H9 (cell line): ENCODE measurements at regions not wholly inside any gene's neighbourhood (a gene's known extent, or its start where the extent isn't known, plus 50 kb on each side); places are given as distances from the start of the nearest gene placed in this dataset.

Experiments used
- DNase-seq: peaks from one replicate; pipeline ENCODE4 v3.0.0-alpha.2; 2017
- H2AFZ ChIP-seq: one replicate; pipeline ENCODE4 v1.6.1; 2013; ENCODE audit warnings: mild to moderate bottlenecking, low read length, control low read depth, moderate library complexity
- H2AK5ac ChIP-seq: 2 replicates; pipeline ENCODE4 v1.6.1; 2013; ENCODE audit warnings: low read length, control low read depth, mixed read lengths; ENCODE audit not compliant: insufficient read length
- H2BK120ac ChIP-seq: one replicate; pipeline ENCODE4 v1.6.1; 2013; ENCODE audit warnings: low read depth, mild to moderate bottlenecking, low read length, control low read depth, inconsistent platforms; ENCODE audit not compliant: poor library complexity, severe bottlenecking
- H2BK12ac ChIP-seq: 2 replicates; pipeline ENCODE4 v1.6.1; 2013; ENCODE audit warnings: low read length, control low read depth, mixed read lengths, low read depth; ENCODE audit not compliant: insufficient read length
- H2BK15ac ChIP-seq: 2 replicates; pipeline ENCODE4 v1.6.1; 2013; ENCODE audit warnings: low read depth, low read length, control low read depth
- H2BK20ac ChIP-seq: one replicate; pipeline ENCODE4 v1.6.1; 2013; ENCODE audit warnings: low read depth, mild to moderate bottlenecking, low read length, control low read depth, inconsistent platforms; ENCODE audit not compliant: poor library complexity, severe bottlenecking
- H2BK5ac ChIP-seq: 2 replicates; pipeline ENCODE4 v1.6.1; 2013; ENCODE audit warnings: low read length, control low read depth, mixed read lengths; ENCODE audit not compliant: insufficient read length
- H3K14ac ChIP-seq: 2 replicates; pipeline ENCODE4 v1.6.1; 2013; ENCODE audit warnings: low read length, control low read depth; ENCODE audit not compliant: insufficient read depth
- H3K18ac ChIP-seq: 2 replicates; pipeline ENCODE4 v1.6.1; 2013; ENCODE audit warnings: low read depth, mild to moderate bottlenecking, mixed read lengths, low read length, control low read depth; ENCODE audit not compliant: insufficient read length
- H3K23ac ChIP-seq: 2 replicates; pipeline ENCODE4 v1.6.1; 2013; ENCODE audit warnings: low read length, control low read depth, mixed read lengths, low read depth; ENCODE audit not compliant: insufficient read length
- H3K23me2 ChIP-seq: 2 replicates; pipeline ENCODE4 v1.6.1; 2013; ENCODE audit warnings: low read depth, mild to moderate bottlenecking, mixed read lengths, low read length, control low read depth; ENCODE audit not compliant: insufficient read length, poor library complexity, severe bottlenecking
- H3K27ac ChIP-seq: 2 replicates; pipeline ENCODE4 v1.5.1; 2013; ENCODE audit warnings: low read length, control low read depth, mixed read lengths, low read depth; ENCODE audit not compliant: insufficient read length
- H3K27me3 ChIP-seq: 2 replicates; pipeline ENCODE4 v1.6.1; 2013; ENCODE audit warnings: low read length, control low read depth, inconsistent platforms; ENCODE audit not compliant: insufficient read depth
- H3K4ac ChIP-seq: 2 replicates; pipeline ENCODE4 v1.6.1; 2013; ENCODE audit warnings: low read depth, mild to moderate bottlenecking, control low read depth, inconsistent platforms, low read length, moderate library complexity
- H3K4me1 ChIP-seq: 2 replicates; pipeline ENCODE4 v1.6.1; 2013; ENCODE audit warnings: low read length, control low read depth, inconsistent platforms; ENCODE audit not compliant: insufficient read depth
- H3K4me2 ChIP-seq: 2 replicates; pipeline ENCODE4 v1.6.1; 2013; ENCODE audit warnings: low read length, control low read depth, mixed read lengths; ENCODE audit not compliant: insufficient read length, insufficient read depth
- H3K56ac ChIP-seq: 2 replicates; pipeline ENCODE4 v1.6.1; 2013; ENCODE audit warnings: low read depth, mild to moderate bottlenecking, mixed read lengths, low read length, control low read depth; ENCODE audit not compliant: insufficient read length
- H3K79me1 ChIP-seq: 2 replicates; pipeline ENCODE4 v1.6.1; 2013; ENCODE audit warnings: low read depth, mild to moderate bottlenecking, moderate library complexity, low read length, control low read depth, inconsistent platforms; ENCODE audit not compliant: insufficient read depth, poor library complexity, severe bottlenecking
- H3K79me2 ChIP-seq: 2 replicates; pipeline ENCODE4 v1.6.1; 2013; ENCODE audit warnings: low read length, control low read depth, inconsistent platforms; ENCODE audit not compliant: insufficient read depth
- H3K9ac ChIP-seq: 2 replicates; pipeline ENCODE4 v1.6.1; 2013; ENCODE audit warnings: low read length, control low read depth, mixed read lengths; ENCODE audit not compliant: insufficient read length; ENCODE audit errors: extremely low read depth
- H3K9me3 ChIP-seq: one replicate; pipeline ENCODE4 v1.6.1; 2013; ENCODE audit warnings: low read depth, low read length, inconsistent platforms; ENCODE audit not compliant: control insufficient read depth
- H3T11ph ChIP-seq: one replicate; pipeline ENCODE4 v1.6.1; 2013; ENCODE audit warnings: mild to moderate bottlenecking, low read length, control low read depth, inconsistent platforms
- H4K20me1 ChIP-seq: one replicate; pipeline ENCODE4 v1.6.1; 2013; ENCODE audit not compliant: control insufficient read depth, insufficient read length, insufficient read depth
- H4K5ac ChIP-seq: 2 replicates; pipeline ENCODE4 v1.6.1; 2013; ENCODE audit warnings: low read depth, mild to moderate bottlenecking, mixed read lengths, low read length, control low read depth; ENCODE audit not compliant: insufficient read length
- H4K8ac ChIP-seq: replicated peaks from 2 replicates; pipeline ENCODE4 v1.6.1; 2013; ENCODE audit warnings: low read length, control low read depth, mixed read lengths, low read depth; ENCODE audit not compliant: insufficient read length
- H4K91ac ChIP-seq: 2 replicates; pipeline ENCODE4 v1.6.1; 2013; ENCODE audit warnings: low read depth, mild to moderate bottlenecking, moderate library complexity, mixed read lengths, low read length, control low read depth; ENCODE audit not compliant: insufficient read length
- H3K27ac Mint-ChIP-seq, 3 experiments: 2 replicates in 2 of 3; 3 replicates in 1 of 3; pipeline ENCODE4 v1.8.0; 2020 to 2021; ENCODE audit warnings: mixed read lengths in 3 of 3, mild to moderate bottlenecking in 1 of 3, moderate library complexity in 1 of 3
- H3K27me3 Mint-ChIP-seq: 2 replicates; pipeline ENCODE4 v1.8.0; 2021; ENCODE audit warnings: low read depth, mild to moderate bottlenecking, moderate library complexity, mixed read lengths
- H3K36me3 Mint-ChIP-seq, 3 experiments: 2 replicates in 2 of 3; 3 replicates in 1 of 3; pipeline ENCODE4 v1.8.0; 2020 to 2021; ENCODE audit warnings: low read depth in 3 of 3, mixed read lengths in 3 of 3; ENCODE audit not compliant: insufficient read depth in 1 of 3
- H3K4me1 Mint-ChIP-seq, 2 experiments: 2 replicates each; pipeline ENCODE4 v1.8.0; 2020; ENCODE audit warnings: mixed read lengths in 2 of 2
- H3K4me3 Mint-ChIP-seq, 2 experiments: 2 replicates in 1 of 2; 3 replicates in 1 of 2; pipeline ENCODE4 v1.8.0; 2020 to 2021; ENCODE audit warnings: mild to moderate bottlenecking in 2 of 2, mixed read lengths in 2 of 2, moderate library complexity in 1 of 2
- H3K9me3 Mint-ChIP-seq, 2 experiments: 2 replicates in 1 of 2; 3 replicates in 1 of 2; pipeline ENCODE4 v1.8.0; 2020; ENCODE audit warnings: mild to moderate bottlenecking in 2 of 2, mixed read lengths in 2 of 2, moderate library complexity in 1 of 2
- CTCF ChIP-seq: fragments of 200-600 bp; sonication (generic); conservative IDR thresholded peaks from 3 replicates; pipeline ENCODE4 v1.8.0; 2021; ENCODE audit warnings: antibody characterized with exemption, mild to moderate bottlenecking
- WGBS: extraction: QIAGEN DNeasy Blood & Tissue Kit; methylation state at CpG from one replicate; pipeline ENCODE4 v1.1.7; 2013; ENCODE audit warnings: missing lambda C conversion rate, low lambda C conversion rate, mixed read lengths; ENCODE audit not compliant: insufficient read length; ENCODE audit errors: extremely low coverage; 5-methylcytosine and 5-hydroxymethylcytosine counted together

- H3K79me1 ChIP-seq = no peaks in the 10 kb centered on the region
- H3K9me3 ChIP-seq = no peaks in the 10 kb centered on the region
- no peak overlapping the region for H2BK5ac ChIP-seq
- H3K14ac ChIP-seq = no peak overlapping the region
- H3K18ac ChIP-seq = no peak overlapping the region
- no peak overlapping the region for H2AFZ ChIP-seq
- Mint-ChIP-seq H3K27me3 (no peaks in the 10 kb centered on the region), H3K36me3 (no peaks in the 10 kb centered on the region), H3K9me3 (no peaks in the 10 kb centered on the region), H3K4me3 (no peak overlapping the region), H3K4me1 (peaks cover 5 to 7% of the 10 kb centered on the region in 2 experiments), H3K27ac (no peak overlapping the region)
- TF ChIP-seq CTCF = no peak
- H3K27me3 ChIP-seq = no peaks in the 10 kb centered on the region
- no peak overlapping the region for H3K56ac ChIP-seq
- no peak overlapping the region for H3K23ac ChIP-seq
- H4K20me1 ChIP-seq = no peaks in the 10 kb centered on the region
- no CpG with 5 or more reads among the region's 5 CpGs for WGBS
- H3K23me2 ChIP-seq = no peaks in the 10 kb centered on the region
- no peak overlapping the region for H3K27ac ChIP-seq
- no peak overlapping the region for H3T11ph ChIP-seq
- no peaks in the 10 kb centered on the region for H3K4me1 ChIP-seq
- no peak overlapping the region for H2AK5ac ChIP-seq
- no peaks in the 10 kb centered on the region for H3K79me2 ChIP-seq
- no peak overlapping the region for H2BK120ac ChIP-seq
- H4K8ac ChIP-seq = no peak overlapping the region
- no peak overlapping the region for H2BK12ac ChIP-seq
- H3K4me2 ChIP-seq = no peak overlapping the region
- H2BK15ac ChIP-seq = no peak overlapping the region
- H2BK20ac ChIP-seq = no peak overlapping the region
- no peak overlapping the region for H3K4ac ChIP-seq
- H4K5ac ChIP-seq = no peak overlapping the region
- DNase-seq = no peak
- H3K9ac ChIP-seq = no peak overlapping the region
- no peak overlapping the region for H4K91ac ChIP-seq
Measured at GRCh38 chr16:82236875-82237274, 66.9 kb upstream of the MPHOSPH6 start.
